HCT116 (cell line): ENCODE measurements at regions not wholly inside any gene's neighbourhood (a gene's known extent, or its start where the extent isn't known, plus 50 kb on each side); places are given as distances from the start of the nearest gene placed in this dataset.

Experiments
- ATAC-seq: fragments of 200-7000 bp; cut with Tn5 transposase; 2 replicates; pipeline ENCODE4 v1.9.1; 2020; ENCODE audit warnings: mild to moderate bottlenecking, moderate library complexity
- BruUV-seq: library from RNA; stranded (reverse); fragments of 400-500 nt; replicated peaks from 2 replicates; lab custom pipeline; 2021; lab: Mats Ljungman, UMichigan
- CTCF ChIA-PET: fragments of 300-600 bp; sonication (Branson Sonifier 250); formaldehyde crosslinking; loops from one replicate; lab custom pipeline; 2021; ENCODE audit warnings: antibody characterized with exemption; lab: Charles Lee
- POLR2A ChIA-PET: fragments of 300-600, 350-600 bp; sonication (Branson Sonifier 250); formaldehyde crosslinking; loops from one replicate; lab custom pipeline; 2021; ENCODE audit warnings: antibody characterized with exemption; lab: Charles Lee
- RAD21 ChIA-PET, 2 experiments: fragments of 300-600 bp; sonication (Branson Sonifier 250); formaldehyde crosslinking; loops; one replicate each; lab custom pipeline; 2023; ENCODE audit warnings: low total read pairs in 2 of 2; ENCODE audit not compliant: uncharacterized antibody in 2 of 2, unreplicated experiment in 2 of 2, low non-redundant PET in 1 of 2; lab: Charles Lee
- DNase-seq: peaks from one replicate; pipeline ENCODE4 v3.0.0-alpha.2; 2010; ENCODE audit warnings: low read depth, low spot score
- H2AFZ ChIP-seq: fragments of 200-600 bp; shearing (Covaris generic), sonication (generic); 2 replicates; pipeline ENCODE4 v1.6.1; 2017; ENCODE audit warnings: low read depth, mixed run types, mixed read lengths, antibody characterized with exemption, low read length; ENCODE audit not compliant: poor library complexity, severe bottlenecking
- H3K27ac ChIP-seq: 2 replicates; pipeline ENCODE4 v1.5.1; 2012; ENCODE audit warnings: low read depth, low read length
- H3K27me3 ChIP-seq: fragments of 200-600 bp; sonication (generic); 2 replicates; pipeline ENCODE4 v1.6.1; 2016; ENCODE audit warnings: mixed run types, low read length, mixed read lengths; ENCODE audit not compliant: insufficient read depth
- H3K36me3 ChIP-seq, 2 experiments: fragments of 200-500 bp in 1 of 2; fragments of 200-600 bp in 1 of 2; sonication (Bioruptor generic) in 1 of 2; sonication (generic) in 1 of 2; 2 replicates each; pipeline versions ENCODE4 v1.5.1 to v1.6.1; 2014 to 2016; ENCODE audit warnings: low read length in 2 of 2, inconsistent platforms in 1 of 2, mixed read lengths in 1 of 2, mixed run types in 1 of 2; ENCODE audit not compliant: insufficient read depth in 2 of 2, control insufficient read depth in 1 of 2
- H3K4me1 ChIP-seq, 2 experiments: fragments of 200-600 bp in 1 of 2; sonication (generic) in 1 of 2; 2 replicates each; pipeline versions ENCODE4 v1.5.1 to v1.6.1; 2012 to 2017; ENCODE audit warnings: low read length in 2 of 2, inconsistent platforms in 1 of 2, mild to moderate bottlenecking in 1 of 2, mixed read lengths in 1 of 2, mixed run types in 1 of 2, moderate library complexity in 1 of 2; ENCODE audit not compliant: insufficient read depth in 2 of 2, control insufficient read depth in 1 of 2
- H3K4me2 ChIP-seq: fragments of 200-600 bp; sonication (generic); 2 replicates; pipeline ENCODE4 v1.6.1; 2017; ENCODE audit warnings: mixed run types, low read length, mixed read lengths
- H3K4me3 ChIP-seq, 2 experiments: fragments of 200-600 bp in 1 of 2; sonication (generic) in 1 of 2; replicated peaks in 1 of 2; 2 replicates each; pipeline ENCODE4 v1.5.1; 2011 to 2016; ENCODE audit warnings: low read length in 2 of 2, control low read depth in 1 of 2, low read depth in 1 of 2, mild to moderate bottlenecking in 1 of 2, mixed read lengths in 1 of 2, mixed run types in 1 of 2
- H3K79me2 ChIP-seq: fragments of 200-600 bp; sonication (generic); 2 replicates; pipeline ENCODE4 v1.6.1; 2017; ENCODE audit warnings: mild to moderate bottlenecking, mixed run types, low read length, moderate library complexity, mixed read lengths; ENCODE audit not compliant: insufficient read depth
- H3K9ac ChIP-seq: fragments of 200-600 bp; sonication (generic); 2 replicates; pipeline ENCODE4 v1.6.1; 2016; ENCODE audit warnings: low read length, mixed read lengths
- H3K9me2 ChIP-seq: fragments of 200-600 bp; sonication (generic), shearing (Covaris generic); 2 replicates; pipeline ENCODE4 v1.6.1; 2017; ENCODE audit warnings: mixed run types, mild to moderate bottlenecking, moderate library complexity; ENCODE audit not compliant: insufficient read depth
- H3K9me3 ChIP-seq, 2 experiments: fragments of 200-500 bp in 1 of 2; fragments of 200-600 bp in 1 of 2; sonication (Bioruptor generic) in 1 of 2; sonication (generic) in 1 of 2; 2 replicates each; pipeline ENCODE4 v1.6.1; 2014 to 2017; ENCODE audit warnings: low read length in 2 of 2, mixed read lengths in 2 of 2, inconsistent platforms in 1 of 2, low read depth in 1 of 2, mild to moderate bottlenecking in 1 of 2, mixed run types in 1 of 2, moderate library complexity in 1 of 2; ENCODE audit not compliant: control insufficient read depth in 1 of 2, insufficient read depth in 1 of 2
- H4K20me1 ChIP-seq: fragments of 200-600 bp; sonication (generic), shearing (Covaris generic); 2 replicates; pipeline ENCODE4 v1.6.1; 2017; ENCODE audit warnings: mixed run types, mild to moderate bottlenecking, moderate library complexity; ENCODE audit not compliant: insufficient read depth
- ATF3 ChIP-seq: IDR thresholded peaks from 2 replicates; pipeline ENCODE4 v1.6.1; 2012
- CBX3 ChIP-seq: IDR thresholded peaks from 2 replicates; pipeline ENCODE4 v1.6.1; 2012; ENCODE audit warnings: low read depth
- CEBPB ChIP-seq: IDR thresholded peaks from 2 replicates; pipeline ENCODE4 v1.6.1; 2012; ENCODE audit warnings: low read depth
- CTCF ChIP-seq, 3 experiments: fragments of 200-600 bp in 1 of 3; sonication (generic) in 1 of 3; IDR thresholded peaks in 2 of 3; conservative IDR thresholded peaks in 1 of 3; 2 replicates each; pipeline ENCODE4 v1.5.1; 2012 to 2017; ENCODE audit warnings: low read depth in 2 of 3, low read length in 2 of 3, antibody characterized with exemption in 1 of 3, borderline replicate concordance in 1 of 3, control low read depth in 1 of 3, mild to moderate bottlenecking in 1 of 3, mixed read lengths in 1 of 3, mixed run types in 1 of 3, moderate library complexity in 1 of 3; ENCODE audit not compliant: insufficient read depth in 1 of 3
- EZH2 ChIP-seq: fragments of 200-600 bp; sonication (generic); IDR thresholded peaks from 2 replicates; pipeline ENCODE4 v1.6.1; 2017; ENCODE audit warnings: antibody characterized with exemption, mixed run types
- FOSL1 ChIP-seq: IDR thresholded peaks from 2 replicates; pipeline ENCODE4 v1.6.1; 2012; ENCODE audit warnings: low read depth
- JUND ChIP-seq: IDR thresholded peaks from 2 replicates; pipeline ENCODE4 v1.6.1; 2012
- MAX ChIP-seq: IDR thresholded peaks from 2 replicates; pipeline ENCODE4 v1.6.1; 2012
- POLR2A ChIP-seq: IDR thresholded peaks from 2 replicates; pipeline ENCODE4 v1.7.0; 2011; ENCODE audit warnings: borderline replicate concordance; ENCODE audit not compliant: insufficient read depth, insufficient read length; ENCODE audit errors: extremely low read depth
- POLR2AphosphoS5 ChIP-seq: IDR thresholded peaks from 2 replicates; pipeline ENCODE4 v1.6.1; 2011; ENCODE audit warnings: mild to moderate bottlenecking, low read depth, low read length, moderate library complexity
- SIN3A ChIP-seq: IDR thresholded peaks from 2 replicates; pipeline ENCODE4 v1.6.1; 2012; ENCODE audit warnings: low read depth
- SP1 ChIP-seq: IDR thresholded peaks from 2 replicates; pipeline ENCODE4 v1.6.1; 2012; ENCODE audit warnings: low read depth
- SRF ChIP-seq: IDR thresholded peaks from 2 replicates; pipeline ENCODE4 v1.6.1; 2012; ENCODE audit warnings: low read depth
- TCF7L2 ChIP-seq: IDR thresholded peaks from 2 replicates; pipeline ENCODE4 v1.7.0; 2011; ENCODE audit warnings: borderline replicate concordance, inconsistent platforms; ENCODE audit not compliant: insufficient read depth, insufficient read length; ENCODE audit errors: extremely low read depth
- YY1 ChIP-seq: IDR thresholded peaks from 2 replicates; pipeline ENCODE4 v1.6.1; 2011; ENCODE audit warnings: low read length, low read depth, moderate library complexity, mild to moderate bottlenecking; ENCODE audit not compliant: insufficient replicate concordance; ENCODE audit errors: extremely low read depth
- ZNF274 ChIP-seq: fragments of 200-500 bp; sonication (Bioruptor generic); IDR thresholded peaks from 2 replicates; pipeline ENCODE4 v1.6.1; 2014; ENCODE audit warnings: mild to moderate bottlenecking, low read depth, low read length, inconsistent platforms
- intact Hi-C: fragments of 100-400 bp; cut with micrococcal nuclease; formaldehyde crosslinking; loops from 2 replicates; pipeline ENCODE4 v1.10.0; 2022

- H3K9me2 ChIP-seq = no peaks in the 10 kb centered on the region
- no peak overlapping the region for H3K9ac ChIP-seq
- no peak overlapping the region for H3K27ac ChIP-seq
- intact Hi-C loops = loop anchor here (5.0 kb wide), 2 partner anchors 196 to 314 kb away; no protein-coding TSS in a partner anchor
- H4K20me1 ChIP-seq = no peaks in the 10 kb centered on the region
- H3K4me2 ChIP-seq = no peak overlapping the region
- BruUV-seq = no TSS peak
- no peaks in the 10 kb centered on the region for H3K9me3 ChIP-seq
- no peak overlapping the region for H2AFZ ChIP-seq
- DNase-seq (no peak), ATAC-seq (no peak)
- ChIA-PET RAD21 (no interaction called here), CTCF (no interaction called here), POLR2A (no interaction called here)
- H3K4me3 ChIP-seq = no peak overlapping the region
- no peaks in the 10 kb centered on the region for H3K27me3 ChIP-seq
- peaks cover 6 to 16% of the 10 kb centered on the region in 2 experiments; a peak in 3 of 4 replicates for H3K4me1 ChIP-seq
- H3K36me3 ChIP-seq = no peaks in the 10 kb centered on the region
- no peaks in the 10 kb centered on the region for H3K79me2 ChIP-seq
- TF ChIP-seq SRF (no peak), JUND (no peak), CTCF (IDR thresholded peaks at IDR 0.05 in 2 of 3, conservative IDR thresholded peaks at IDR 0.05 in 1 of 3; ENCODE audit: borderline replicate concordance in 1 of 3, insufficient read depth in 1 of 3, low read depth in 2 of 3, low read length in 2 of 3) (no peak), EZH2 (no peak), POLR2AphosphoS5 (no peak), SP1 (no peak), MAX (no peak), ZNF274 (no peak), CEBPB (no peak), YY1 (no peak), POLR2A (no peak), ATF3 (no peak), FOSL1 (no peak), TCF7L2 (no peak), CBX3 (no peak), SIN3A (no peak)
Measured at GRCh38 chr7:156158213-156158612, 345.9 kb upstream of the SHH start.
